ENCODE measurements at regions not wholly inside any gene's neighbourhood (a gene's known extent, or its start where the extent isn't known, plus 50 kb on each side); places are given as distances from the start of the nearest gene placed in this dataset.

DNA sequence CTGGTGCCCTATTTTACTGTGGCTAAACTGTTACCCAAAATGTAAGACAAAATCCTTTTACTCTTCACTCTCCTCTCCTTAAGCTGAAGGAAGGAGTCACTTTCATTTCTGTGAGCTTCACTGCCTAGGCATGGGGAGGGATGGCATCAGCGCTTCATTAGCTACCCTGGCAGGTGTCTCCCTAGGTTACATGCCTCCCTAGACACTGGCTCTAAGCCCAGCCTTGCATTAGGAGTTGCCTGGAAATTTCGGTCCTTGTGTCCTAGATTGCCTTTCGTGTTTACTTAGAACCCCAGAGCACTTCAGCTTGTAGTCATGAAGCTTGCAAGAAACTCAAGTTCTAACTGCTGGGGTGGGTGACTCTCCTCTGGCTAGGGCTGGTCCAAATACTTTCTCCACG is 520.5 kb upstream of the STXBP6 start (continued):
- TF ChIP-seq, protein P1, sequence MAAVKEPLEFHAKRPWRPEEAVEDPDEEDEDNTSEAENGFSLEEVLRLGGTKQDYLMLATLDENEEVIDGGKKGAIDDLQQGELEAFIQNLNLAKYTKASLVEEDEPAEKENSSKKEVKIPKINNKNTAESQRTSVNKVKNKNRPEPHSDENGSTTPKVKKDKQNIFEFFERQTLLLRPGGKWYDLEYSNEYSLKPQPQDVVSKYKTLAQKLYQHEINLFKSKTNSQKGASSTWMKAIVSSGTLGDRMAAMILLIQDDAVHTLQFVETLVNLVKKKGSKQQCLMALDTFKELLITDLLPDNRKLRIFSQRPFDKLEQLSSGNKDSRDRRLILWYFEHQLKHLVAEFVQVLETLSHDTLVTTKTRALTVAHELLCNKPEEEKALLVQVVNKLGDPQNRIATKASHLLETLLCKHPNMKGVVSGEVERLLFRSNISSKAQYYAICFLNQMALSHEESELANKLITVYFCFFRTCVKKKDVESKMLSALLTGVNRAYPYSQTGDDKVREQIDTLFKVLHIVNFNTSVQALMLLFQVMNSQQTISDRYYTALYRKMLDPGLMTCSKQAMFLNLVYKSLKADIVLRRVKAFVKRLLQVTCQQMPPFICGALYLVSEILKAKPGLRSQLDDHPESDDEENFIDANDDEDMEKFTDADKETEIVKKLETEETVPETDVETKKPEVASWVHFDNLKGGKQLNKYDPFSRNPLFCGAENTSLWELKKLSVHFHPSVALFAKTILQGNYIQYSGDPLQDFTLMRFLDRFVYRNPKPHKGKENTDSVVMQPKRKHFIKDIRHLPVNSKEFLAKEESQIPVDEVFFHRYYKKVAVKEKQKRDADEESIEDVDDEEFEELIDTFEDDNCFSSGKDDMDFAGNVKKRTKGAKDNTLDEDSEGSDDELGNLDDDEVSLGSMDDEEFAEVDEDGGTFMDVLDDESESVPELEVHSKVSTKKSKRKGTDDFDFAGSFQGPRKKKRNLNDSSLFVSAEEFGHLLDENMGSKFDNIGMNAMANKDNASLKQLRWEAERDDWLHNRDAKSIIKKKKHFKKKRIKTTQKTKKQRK (IDR thresholded peaks at IDR 0.05; ENCODE audit: low read length): no peak

DNA sequence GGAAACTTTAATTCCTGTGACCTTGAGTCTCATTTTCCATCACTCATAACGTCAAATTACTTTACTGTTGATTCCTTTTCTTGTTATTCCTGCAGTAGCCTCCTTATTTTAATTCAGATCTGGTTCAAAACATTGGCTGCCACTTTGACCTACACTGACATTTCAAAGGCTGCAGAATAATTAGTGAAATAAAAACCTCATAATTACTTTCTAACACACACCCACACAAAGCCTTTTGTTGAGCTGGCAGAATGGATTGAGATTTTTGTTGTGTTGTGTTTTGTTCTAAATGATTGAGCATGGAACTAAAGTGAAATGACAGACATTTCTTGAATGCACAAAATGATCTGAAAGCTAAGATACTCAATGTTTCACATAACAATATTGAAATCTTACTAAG is 507.5 kb upstream of the STXBP6 start:
- WGBS (ENCODE audit: low lambda C conversion rate): 0% methylated on average over 1 of the region's 1 CpG
- ATAC-seq: no peak
- in situ Hi-C loops (cut with HindIII; ENCODE audit: extremely low pct_ligation_motif_present, low pct_unique_long_range_greater_than_20kb): no loop called here
- no peak for DNase-seq (ENCODE audit: low spot score)
- H3K36me3 ChIP-seq (replicated peaks in 1 of 2; ENCODE audit: control insufficient read depth in 1 of 2, insufficient read depth in 2 of 2, low read length in 2 of 2): no peaks in the 10 kb centered on the region
- BruUV-seq (replicated peaks): no TSS peak
- H3K79me2 ChIP-seq (ENCODE audit: insufficient read depth, low read length): no peaks in the 10 kb centered on the region
- peaks cover 95% of the 10 kb centered on the region for H3K9me3 ChIP-seq (ENCODE audit: low read length)
- ChIA-PET POLR2A (no interaction called here), CTCF (ENCODE audit: low intra/inter-chr PET ratio, low total read pairs) (no interaction called here)
- no peaks in the 10 kb centered on the region for H4K20me1 ChIP-seq (ENCODE audit: insufficient read depth, low read length)
- FAIRE-seq: no peak
- H2AFZ ChIP-seq (ENCODE audit: low read length): no peak overlapping the region
- intact Hi-C loops (cut with micrococcal nuclease; ENCODE audit: unreplicated experiment): no loop called here
- H3K4me2 ChIP-seq (ENCODE audit: low read depth, low read length): no peak overlapping the region
- H3K27ac ChIP-seq (ENCODE audit: extremely low read length, insufficient read depth, low read length): no peak overlapping the region
- no peaks in the 10 kb centered on the region for H3K27me3 ChIP-seq (ENCODE audit: control insufficient read depth in 1 of 2, insufficient read depth in 2 of 2, low read length in 2 of 2)
- no peak overlapping the region for H3K9ac ChIP-seq (ENCODE audit: insufficient read depth, low read depth, low read length)
- H3K4me1 ChIP-seq (ENCODE audit: insufficient read depth, low read length): no peaks in the 10 kb centered on the region
- H3K4me3 ChIP-seq (replicated peaks in 1 of 3; ENCODE audit: insufficient read depth in 1 of 3, low read depth in 2 of 3, low read length in 3 of 3): no peak overlapping the region
- TF ChIP-seq KDM5A (IDR thresholded peaks at IDR 0.05; ENCODE audit: borderline replicate concordance, low read length) (no peak), ZNF629 (CRISPR knock-in tag; conservative IDR thresholded peaks at IDR 0.05) (no peak), NBN (conservative IDR thresholded peaks at IDR 0.05) (no peak), SRSF1 (optimal IDR thresholded peaks at IDR 0.05; ENCODE audit: low read depth, low read length) (no peak), ZNF10 (CRISPR knock-in tag; IDR thresholded peaks at IDR 0.05; ENCODE audit: borderline replicate concordance, low read depth) (no peak)
- TF ChIP-seq, protein P2, sequence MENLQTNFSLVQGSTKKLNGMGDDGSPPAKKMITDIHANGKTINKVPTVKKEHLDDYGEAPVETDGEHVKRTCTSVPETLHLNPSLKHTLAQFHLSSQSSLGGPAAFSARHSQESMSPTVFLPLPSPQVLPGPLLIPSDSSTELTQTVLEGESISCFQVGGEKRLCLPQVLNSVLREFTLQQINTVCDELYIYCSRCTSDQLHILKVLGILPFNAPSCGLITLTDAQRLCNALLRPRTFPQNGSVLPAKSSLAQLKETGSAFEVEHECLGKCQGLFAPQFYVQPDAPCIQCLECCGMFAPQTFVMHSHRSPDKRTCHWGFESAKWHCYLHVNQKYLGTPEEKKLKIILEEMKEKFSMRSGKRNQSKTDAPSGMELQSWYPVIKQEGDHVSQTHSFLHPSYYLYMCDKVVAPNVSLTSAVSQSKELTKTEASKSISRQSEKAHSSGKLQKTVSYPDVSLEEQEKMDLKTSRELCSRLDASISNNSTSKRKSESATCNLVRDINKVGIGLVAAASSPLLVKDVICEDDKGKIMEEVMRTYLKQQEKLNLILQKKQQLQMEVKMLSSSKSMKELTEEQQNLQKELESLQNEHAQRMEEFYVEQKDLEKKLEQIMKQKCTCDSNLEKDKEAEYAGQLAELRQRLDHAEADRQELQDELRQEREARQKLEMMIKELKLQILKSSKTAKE (CRISPR knock-in tag; IDR thresholded peaks at IDR 0.05; ENCODE audit: borderline replicate concordance): no peak
- TF ChIP-seq, protein P3, sequence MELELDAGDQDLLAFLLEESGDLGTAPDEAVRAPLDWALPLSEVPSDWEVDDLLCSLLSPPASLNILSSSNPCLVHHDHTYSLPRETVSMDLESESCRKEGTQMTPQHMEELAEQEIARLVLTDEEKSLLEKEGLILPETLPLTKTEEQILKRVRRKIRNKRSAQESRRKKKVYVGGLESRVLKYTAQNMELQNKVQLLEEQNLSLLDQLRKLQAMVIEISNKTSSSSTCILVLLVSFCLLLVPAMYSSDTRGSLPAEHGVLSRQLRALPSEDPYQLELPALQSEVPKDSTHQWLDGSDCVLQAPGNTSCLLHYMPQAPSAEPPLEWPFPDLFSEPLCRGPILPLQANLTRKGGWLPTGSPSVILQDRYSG (CRISPR knock-in tag; IDR thresholded peaks at IDR 0.05): no peak
- TF ChIP-seq, protein P4, sequence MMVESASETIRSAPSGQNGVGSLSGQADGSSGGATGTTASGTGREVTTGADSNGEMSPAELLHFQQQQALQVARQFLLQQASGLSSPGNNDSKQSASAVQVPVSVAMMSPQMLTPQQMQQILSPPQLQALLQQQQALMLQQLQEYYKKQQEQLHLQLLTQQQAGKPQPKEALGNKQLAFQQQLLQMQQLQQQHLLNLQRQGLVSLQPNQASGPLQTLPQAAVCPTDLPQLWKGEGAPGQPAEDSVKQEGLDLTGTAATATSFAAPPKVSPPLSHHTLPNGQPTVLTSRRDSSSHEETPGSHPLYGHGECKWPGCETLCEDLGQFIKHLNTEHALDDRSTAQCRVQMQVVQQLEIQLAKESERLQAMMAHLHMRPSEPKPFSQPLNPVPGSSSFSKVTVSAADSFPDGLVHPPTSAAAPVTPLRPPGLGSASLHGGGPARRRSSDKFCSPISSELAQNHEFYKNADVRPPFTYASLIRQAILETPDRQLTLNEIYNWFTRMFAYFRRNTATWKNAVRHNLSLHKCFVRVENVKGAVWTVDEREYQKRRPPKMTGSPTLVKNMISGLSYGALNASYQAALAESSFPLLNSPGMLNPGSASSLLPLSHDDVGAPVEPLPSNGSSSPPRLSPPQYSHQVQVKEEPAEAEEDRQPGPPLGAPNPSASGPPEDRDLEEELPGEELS (CRISPR knock-in tag; IDR thresholded peaks at IDR 0.05): no peak

Measured in HepG2 (cell line).